ENCODE measurements at regions not wholly inside any gene's neighbourhood (a gene's known extent, or its start where the extent isn't known, plus 50 kb on each side); places are given as distances from the start of the nearest gene placed in this dataset.

DNA sequence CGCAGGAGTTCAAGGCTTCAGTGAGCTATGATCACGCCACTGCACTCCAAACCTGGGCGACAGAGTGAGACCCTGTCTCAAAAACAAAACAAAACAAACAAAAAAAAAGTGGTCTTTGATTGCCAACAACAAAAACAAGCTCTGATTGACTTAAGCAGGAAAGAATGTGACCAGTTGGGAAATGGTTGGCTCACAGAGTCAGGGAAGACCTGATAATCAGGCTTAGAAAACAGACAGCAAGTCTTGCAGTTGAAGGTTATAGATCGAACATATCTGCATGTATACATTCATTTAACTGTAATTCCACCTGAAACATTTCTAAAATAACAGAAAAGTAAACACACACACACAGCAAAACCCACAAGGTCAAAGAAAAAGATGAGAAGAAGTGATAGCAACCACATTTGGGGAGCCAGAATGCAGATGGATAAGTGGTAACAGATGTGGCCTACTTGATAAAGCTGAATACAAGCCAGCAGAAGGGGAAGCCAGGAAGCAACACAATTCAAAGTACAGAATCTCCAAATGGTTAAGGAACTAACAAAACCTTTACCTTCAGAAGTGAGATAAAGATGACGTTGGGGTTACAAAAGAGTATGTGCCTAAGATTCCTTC is 699.9 kb upstream of the ZNF385D start:
- DNase-seq (ENCODE audit: low spot score), result no peak
- Histone ChIP-seq H3K9me3 (no peaks in the 10 kb centered on the region), H3K27ac (no peak overlapping the region), H3K4me1 (ENCODE audit: control insufficient read depth in 1 of 2, low read depth in 2 of 2) (no peaks in the 10 kb centered on the region), H3K36me3 (no peaks in the 10 kb centered on the region), H3K4me3 (no peak overlapping the region), H3K27me3 (replicated peaks; ENCODE audit: insufficient read depth) (no peaks in the 10 kb centered on the region)
- no peak for ATAC-seq (ENCODE audit: insufficient number of reproducible peaks, low FRiP score, low read depth)
- TF ChIP-seq CTCF (IDR thresholded peaks at IDR 0.05), result no peak

DNA sequence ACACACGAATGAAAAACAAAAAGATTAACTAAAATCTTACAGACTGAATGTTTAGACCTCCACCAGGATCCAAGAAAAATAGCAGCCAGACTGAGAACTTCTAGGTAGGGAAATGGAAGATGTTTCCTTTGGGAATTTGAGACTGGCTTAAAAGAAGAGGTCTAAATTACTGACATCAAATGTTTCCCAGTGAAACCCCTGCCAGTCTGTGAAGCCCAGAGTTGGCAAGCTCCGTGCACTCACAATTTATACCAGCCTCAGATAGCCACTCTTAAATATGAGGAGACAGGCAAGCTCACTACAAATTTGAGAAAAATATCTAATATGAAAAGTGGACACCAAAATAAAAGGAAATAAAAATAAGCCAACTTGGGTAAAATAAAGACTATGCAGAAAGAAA is 700.5 kb upstream of the ZNF385D start:
- Histone ChIP-seq H3K4me1 (ENCODE audit: control insufficient read depth in 1 of 2, low read depth in 2 of 2) (no peaks in the 10 kb centered on the region), H3K27ac (no peak overlapping the region), H3K36me3 (no peaks in the 10 kb centered on the region), H3K4me3 (no peak overlapping the region), H3K27me3 (replicated peaks; ENCODE audit: insufficient read depth) (no peaks in the 10 kb centered on the region), H3K9me3 (no peaks in the 10 kb centered on the region)
- ATAC-seq (ENCODE audit: insufficient number of reproducible peaks, low FRiP score, low read depth), result no peak
- no peak for TF ChIP-seq CTCF (IDR thresholded peaks at IDR 0.05)
- no peak for DNase-seq (ENCODE audit: low spot score)

GRCh38 chr3:22453906-22454535 is 703.0 kb upstream of the ZNF385D start:
- Histone ChIP-seq H3K4me3 (no peak overlapping the region), H3K27ac (no peak overlapping the region), H3K27me3 (replicated peaks; ENCODE audit: insufficient read depth) (no peaks in the 10 kb centered on the region), H3K9me3 (no peaks in the 10 kb centered on the region), H3K36me3 (no peaks in the 10 kb centered on the region), H3K4me1 (ENCODE audit: control insufficient read depth in 1 of 2, low read depth in 2 of 2) (no peaks in the 10 kb centered on the region)
- ATAC-seq (ENCODE audit: insufficient number of reproducible peaks, low FRiP score, low read depth), result no peak
- no peak for DNase-seq (ENCODE audit: low spot score)
- no peak for TF ChIP-seq CTCF (IDR thresholded peaks at IDR 0.05)

DNA sequence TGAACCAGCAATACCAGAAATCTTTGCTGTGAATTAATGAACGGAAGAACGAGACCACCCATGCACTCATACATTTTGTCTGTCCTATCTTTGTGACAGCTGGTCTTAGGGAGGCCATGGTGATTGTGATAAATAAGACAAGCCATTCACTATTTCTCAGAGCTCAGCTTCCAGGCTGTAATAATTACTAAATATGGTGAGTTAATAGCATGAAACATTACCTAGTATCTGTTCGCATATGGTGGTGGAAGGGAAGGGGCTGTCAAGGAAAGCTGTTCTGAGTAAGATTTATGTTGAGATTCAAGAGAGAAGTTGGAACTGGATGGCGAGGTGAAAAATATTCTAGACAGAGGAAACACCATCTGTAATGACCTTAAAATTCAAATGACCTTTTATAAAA is 719.0 kb upstream of the ZNF385D start:
- DNase-seq (ENCODE audit: low spot score) (no peak), ATAC-seq (ENCODE audit: insufficient number of reproducible peaks, low FRiP score, low read depth) (no peak)
- Histone ChIP-seq H3K4me1 (ENCODE audit: control insufficient read depth in 1 of 2, low read depth in 2 of 2) (peaks cover 0 to 6% of the 10 kb centered on the region in 2 donors), H3K27me3 (replicated peaks; ENCODE audit: insufficient read depth) (no peaks in the 10 kb centered on the region), H3K36me3 (no peaks in the 10 kb centered on the region), H3K9me3 (no peaks in the 10 kb centered on the region), H3K4me3 (no peak overlapping the region), H3K27ac (no peak overlapping the region)
- no peak for TF ChIP-seq CTCF (IDR thresholded peaks at IDR 0.05)

DNA sequence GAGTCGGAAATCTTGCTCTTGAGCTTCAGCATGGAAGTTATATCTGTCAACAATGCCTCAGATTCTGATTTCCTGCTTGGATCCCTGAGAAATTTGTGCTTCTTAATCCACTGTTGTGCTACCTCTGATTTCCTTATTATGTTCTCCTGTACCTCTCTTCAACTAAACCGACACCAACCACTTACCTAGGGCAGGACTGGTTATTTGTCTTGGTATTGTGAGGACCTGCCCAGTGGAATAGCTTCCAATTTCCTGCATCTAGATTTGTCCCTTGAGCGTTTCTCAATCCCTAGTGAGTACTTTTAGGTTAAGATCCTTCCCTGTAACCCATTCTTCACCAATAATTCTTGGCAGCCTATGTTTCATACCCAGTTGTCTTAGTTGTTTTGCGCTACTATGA is 720.5 kb upstream of the ZNF385D start:
- DNase-seq (ENCODE audit: low spot score) (no peak), ATAC-seq (ENCODE audit: insufficient number of reproducible peaks, low FRiP score, low read depth) (no peak)
- H3K4me3 ChIP-seq, result no peak overlapping the region
- no peaks in the 10 kb centered on the region for H3K36me3 ChIP-seq
- H3K27ac ChIP-seq, result no peak overlapping the region
- no peaks in the 10 kb centered on the region for H3K9me3 ChIP-seq
- TF ChIP-seq CTCF (IDR thresholded peaks at IDR 0.05), result no peak
- H3K27me3 ChIP-seq (replicated peaks; ENCODE audit: insufficient read depth), result no peaks in the 10 kb centered on the region
- H3K4me1 ChIP-seq (ENCODE audit: control insufficient read depth in 1 of 2, low read depth in 2 of 2), result peaks cover 0 to 6% of the 10 kb centered on the region in 2 donors

All from thoracic aorta (tissue), 2 donors.